Neural progenitor cell (in vitro differentiated cells): ENCODE measurements at regions not wholly inside any gene's neighbourhood (a gene's known extent, or its start where the extent isn't known, plus 50 kb on each side); places are given as distances from the start of the nearest gene placed in this dataset.

Experiments used
- DNase-seq: peaks from one replicate; pipeline ENCODE4 v3.0.0-alpha.2; 2016; ENCODE audit warnings: low spot score
- H2AFZ ChIP-seq: fragments of 200-600 bp; sonication (generic); replicated peaks from 2 replicates; pipeline ENCODE4 v1.6.1; 2016; ENCODE audit warnings: antibody characterized with exemption
- H3F3A ChIP-seq: fragments of 200-600 bp; sonication (generic); 2 replicates; pipeline ENCODE4 v1.6.1; 2016; ENCODE audit warnings: antibody characterized with exemption, low read depth
- H3K27ac ChIP-seq: fragments of 200-600 bp; sonication (generic); 2 replicates; pipeline ENCODE4 v1.5.1; 2016; ENCODE audit warnings: mild to moderate bottlenecking
- H3K27me3 ChIP-seq: fragments of 200-600 bp; sonication (generic); 2 replicates; pipeline ENCODE4 v1.6.1; 2016; ENCODE audit warnings: mild to moderate bottlenecking, moderate library complexity
- H3K36me3 ChIP-seq: fragments of 200-600 bp; sonication (generic); 2 replicates; pipeline ENCODE4 v1.5.1; 2016
- H3K4me1 ChIP-seq: fragments of 200-600 bp; sonication (generic); 2 replicates; pipeline ENCODE4 v1.6.1; 2016; ENCODE audit warnings: mixed run types
- H3K4me2 ChIP-seq: fragments of 200-600 bp; sonication (generic); 2 replicates; pipeline ENCODE4 v1.6.1; 2016
- H3K4me3 ChIP-seq: fragments of 200-600 bp; sonication (generic); 2 replicates; pipeline ENCODE4 v1.5.1; 2016
- H3K79me2 ChIP-seq: fragments of 200-600 bp; sonication (generic); 2 replicates; pipeline ENCODE4 v1.6.1; 2016; ENCODE audit warnings: low read depth
- H3K9ac ChIP-seq: fragments of 200-600 bp; sonication (generic); 2 replicates; pipeline ENCODE4 v1.6.1; 2016
- H3K9me3 ChIP-seq: fragments of 200-600 bp; sonication (generic); 2 replicates; pipeline ENCODE4 v1.5.1; 2016; ENCODE audit warnings: low read depth
- H4K20me1 ChIP-seq: fragments of 200-600 bp; sonication (generic); 2 replicates; pipeline ENCODE4 v1.6.1; 2016; ENCODE audit warnings: low read depth
- H3K27ac Mint-ChIP-seq: 3 replicates; pipeline ENCODE4 v1.8.0; 2021; ENCODE audit warnings: mixed read lengths
- H3K27me3 Mint-ChIP-seq: 2 replicates; pipeline ENCODE4 v1.8.0; 2022; ENCODE audit warnings: low read depth, mild to moderate bottlenecking, inconsistent platforms, moderate library complexity, mixed read lengths; ENCODE audit not compliant: insufficient read depth
- H3K36me3 Mint-ChIP-seq: 3 replicates; pipeline ENCODE4 v1.8.0; 2021; ENCODE audit warnings: mixed read lengths
- H3K4me1 Mint-ChIP-seq: 3 replicates; pipeline ENCODE4 v1.8.0; 2021; ENCODE audit warnings: mixed read lengths
- H3K4me3 Mint-ChIP-seq: 3 replicates; pipeline ENCODE4 v1.8.0; 2021; ENCODE audit warnings: mild to moderate bottlenecking, moderate library complexity, mixed read lengths
- H3K9me3 Mint-ChIP-seq: 3 replicates; pipeline ENCODE4 v1.8.0; 2020; ENCODE audit warnings: mixed read lengths
- CTCF ChIP-seq: fragments of 200-600 bp; sonication (generic); IDR thresholded peaks from 2 replicates; pipeline ENCODE4 v1.5.1; 2017; ENCODE audit warnings: antibody characterized with exemption, mild to moderate bottlenecking
- EZH2 ChIP-seq: fragments of 200-600 bp; sonication (generic); IDR thresholded peaks from 2 replicates; pipeline ENCODE4 v1.6.1; 2017; ENCODE audit warnings: antibody characterized with exemption, mild to moderate bottlenecking, moderate library complexity
- EZH2phosphoT487 ChIP-seq: fragments of 200-600 bp; sonication (generic); IDR thresholded peaks from 2 replicates; pipeline ENCODE4 v1.6.1; 2017; ENCODE audit warnings: antibody characterized with exemption

DNA sequence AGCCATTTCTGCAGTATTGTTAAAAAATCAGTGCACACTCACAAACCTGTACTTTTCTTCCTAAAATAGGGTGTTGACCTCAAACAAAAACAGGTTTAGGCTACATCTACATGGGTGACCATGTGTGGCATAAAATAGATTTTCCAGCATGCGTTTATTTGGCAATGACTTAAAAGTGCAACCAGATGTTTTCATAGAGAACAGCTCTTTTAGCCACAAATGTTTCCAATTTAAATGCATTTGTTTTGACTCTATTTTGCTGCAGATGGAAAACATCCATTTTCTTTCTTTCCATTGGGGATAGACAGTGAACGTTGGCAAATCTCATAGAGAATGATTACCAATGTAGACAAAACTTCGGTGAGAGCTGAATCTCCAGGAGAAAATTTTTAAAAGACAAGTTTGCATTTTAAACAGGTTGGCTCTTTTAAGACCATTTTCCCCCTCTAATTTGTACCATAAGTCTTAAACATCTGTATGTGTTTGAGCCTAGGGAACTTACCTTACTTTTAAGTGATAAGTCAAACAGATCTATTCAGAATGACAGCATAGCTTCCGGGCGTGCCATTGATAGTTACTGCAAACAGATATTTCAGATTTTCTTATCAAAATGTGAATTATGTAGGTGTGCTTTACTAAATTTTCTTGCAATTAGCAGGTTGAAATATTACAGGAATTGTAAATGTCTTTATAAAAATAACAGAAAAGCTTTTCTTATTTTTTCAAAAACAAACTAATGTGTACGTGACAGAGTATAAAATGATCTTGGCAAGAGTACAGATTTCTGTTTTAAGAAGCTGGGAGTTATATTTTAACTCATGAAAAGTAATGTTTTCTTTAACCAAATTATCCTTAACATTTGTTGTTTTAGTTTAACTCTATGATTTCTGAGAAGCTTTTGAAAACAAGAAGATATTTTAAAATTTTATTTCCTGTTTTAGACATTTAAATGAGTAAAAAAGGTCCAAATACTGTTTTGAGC is 144.9 kb downstream of the HGF start:
- H3K9ac ChIP-seq = no peak overlapping the region
- no peak overlapping the region for H3K4me3 ChIP-seq
- H4K20me1 ChIP-seq = no peaks in the 10 kb centered on the region
- H3K4me1 ChIP-seq = no peaks in the 10 kb centered on the region
- H3K4me2 ChIP-seq = no peak overlapping the region
- H3F3A ChIP-seq = no peaks in the 10 kb centered on the region
- Mint-ChIP-seq H3K36me3 (no peaks in the 10 kb centered on the region), H3K4me1 (no peaks in the 10 kb centered on the region), H3K9me3 (no peaks in the 10 kb centered on the region), H3K27ac (no peak overlapping the region), H3K27me3 (no peaks in the 10 kb centered on the region), H3K4me3 (no peak overlapping the region)
- H3K79me2 ChIP-seq = no peaks in the 10 kb centered on the region
- TF ChIP-seq CTCF = no peak
- no peak for TF ChIP-seq EZH2
- H3K27ac ChIP-seq = no peak overlapping the region
- no peak for DNase-seq
- H3K9me3 ChIP-seq = no peaks in the 10 kb centered on the region
- H3K27me3 ChIP-seq = no peaks in the 10 kb centered on the region
- H3K36me3 ChIP-seq = no peaks in the 10 kb centered on the region
- peak overlapping the region; percentile 26 for H2AFZ ChIP-seq

GRCh38 chr7:81624021-81624592 is 145.7 kb downstream of the HGF start:
- no peak overlapping the region for H3K27ac Mint-ChIP-seq
- peak overlapping the region; percentile 26 for H2AFZ ChIP-seq
- H3K27ac ChIP-seq = no peak overlapping the region
- no peaks in the 10 kb centered on the region for H3K36me3 ChIP-seq
- no peaks in the 10 kb centered on the region for H3K79me2 ChIP-seq
- no peaks in the 10 kb centered on the region for H3K4me1 Mint-ChIP-seq
- no peak for TF ChIP-seq CTCF
- TF ChIP-seq EZH2 = no peak
- TF ChIP-seq EZH2phosphoT487 = no peak
- H3F3A ChIP-seq = no peaks in the 10 kb centered on the region
- no peak for DNase-seq
- no peak overlapping the region for H3K4me2 ChIP-seq
- H3K27me3 ChIP-seq = no peaks in the 10 kb centered on the region
- H3K9me3 Mint-ChIP-seq = no peaks in the 10 kb centered on the region
- H3K4me3 Mint-ChIP-seq = no peak overlapping the region
- no peaks in the 10 kb centered on the region for H3K9me3 ChIP-seq
- H3K9ac ChIP-seq = no peak overlapping the region
- no peaks in the 10 kb centered on the region for H3K27me3 Mint-ChIP-seq
- no peaks in the 10 kb centered on the region for H3K4me1 ChIP-seq
- no peaks in the 10 kb centered on the region for H3K36me3 Mint-ChIP-seq
- no peaks in the 10 kb centered on the region for H4K20me1 ChIP-seq
- no peak overlapping the region for H3K4me3 ChIP-seq

GRCh38 chr7:81623251-81623855 is 146.5 kb downstream of the HGF start:
- H2AFZ ChIP-seq = peak overlapping the region; percentile 32

More at GRCh38 chr7:81623251-81623855, 146.5 kb downstream of the HGF start:
- H4K20me1 ChIP-seq = no peaks in the 10 kb centered on the region
- H3K4me3 Mint-ChIP-seq = no peak overlapping the region
- no peaks in the 10 kb centered on the region for H3K36me3 ChIP-seq
- DNase-seq = no peak
- no peaks in the 10 kb centered on the region for H3F3A ChIP-seq
- no peaks in the 10 kb centered on the region for H3K79me2 ChIP-seq
- H3K9ac ChIP-seq = no peak overlapping the region
- no peak overlapping the region for H3K4me3 ChIP-seq
- H3K9me3 Mint-ChIP-seq = no peaks in the 10 kb centered on the region
- no peaks in the 10 kb centered on the region for H3K27me3 ChIP-seq
- H3K27ac Mint-ChIP-seq = no peak overlapping the region
- H3K9me3 ChIP-seq = no peaks in the 10 kb centered on the region
- no peaks in the 10 kb centered on the region for H3K36me3 Mint-ChIP-seq
- H3K4me2 ChIP-seq = no peak overlapping the region
- H3K27me3 Mint-ChIP-seq = no peaks in the 10 kb centered on the region
- no peaks in the 10 kb centered on the region for H3K4me1 ChIP-seq
- TF ChIP-seq CTCF = no peak
- no peak for TF ChIP-seq EZH2phosphoT487
- no peak for TF ChIP-seq EZH2
- no peak overlapping the region for H3K27ac ChIP-seq
- no peaks in the 10 kb centered on the region for H3K4me1 Mint-ChIP-seq
